GM12865 (cell line): ENCODE measurements at regions not wholly inside any gene's neighbourhood (a gene's known extent, or its start where the extent isn't known, plus 50 kb on each side); places are given as distances from the start of the nearest gene placed in this dataset.

ENCODE experiments used
- DNase-seq: peaks from one replicate; pipeline ENCODE4 v3.0.0; 2010; ENCODE audit warnings: low read depth
- H3K4me3 ChIP-seq: 2 replicates; pipeline ENCODE4 v1.5.1; 2011; ENCODE audit warnings: mild to moderate bottlenecking, low read depth, low read length, control low read depth
- TF ChIP-seq, protein P1 (sequence below): IDR thresholded peaks from 2 replicates; pipeline ENCODE4 v1.5.1; 2011; ENCODE audit warnings: low read length, control low read depth, low read depth, inconsistent platforms; ENCODE audit not compliant: insufficient read depth; ENCODE audit errors: missing control alignments

- no peak overlapping the region for H3K4me3 ChIP-seq
- no peak for DNase-seq
- TF ChIP-seq, protein P1, sequence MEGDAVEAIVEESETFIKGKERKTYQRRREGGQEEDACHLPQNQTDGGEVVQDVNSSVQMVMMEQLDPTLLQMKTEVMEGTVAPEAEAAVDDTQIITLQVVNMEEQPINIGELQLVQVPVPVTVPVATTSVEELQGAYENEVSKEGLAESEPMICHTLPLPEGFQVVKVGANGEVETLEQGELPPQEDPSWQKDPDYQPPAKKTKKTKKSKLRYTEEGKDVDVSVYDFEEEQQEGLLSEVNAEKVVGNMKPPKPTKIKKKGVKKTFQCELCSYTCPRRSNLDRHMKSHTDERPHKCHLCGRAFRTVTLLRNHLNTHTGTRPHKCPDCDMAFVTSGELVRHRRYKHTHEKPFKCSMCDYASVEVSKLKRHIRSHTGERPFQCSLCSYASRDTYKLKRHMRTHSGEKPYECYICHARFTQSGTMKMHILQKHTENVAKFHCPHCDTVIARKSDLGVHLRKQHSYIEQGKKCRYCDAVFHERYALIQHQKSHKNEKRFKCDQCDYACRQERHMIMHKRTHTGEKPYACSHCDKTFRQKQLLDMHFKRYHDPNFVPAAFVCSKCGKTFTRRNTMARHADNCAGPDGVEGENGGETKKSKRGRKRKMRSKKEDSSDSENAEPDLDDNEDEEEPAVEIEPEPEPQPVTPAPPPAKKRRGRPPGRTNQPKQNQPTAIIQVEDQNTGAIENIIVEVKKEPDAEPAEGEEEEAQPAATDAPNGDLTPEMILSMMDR, result no peak
Observed at GRCh38 chr16:48462106-48462740, 77.0 kb upstream of the SIAH1 start.

- DNase-seq, result peak; percentile 13
- no peak overlapping the region for H3K4me3 ChIP-seq
- TF ChIP-seq, protein P1, result no peak
Observed at GRCh38 chr16:48459167-48459566, 74.0 kb upstream of the SIAH1 start.

DNA sequence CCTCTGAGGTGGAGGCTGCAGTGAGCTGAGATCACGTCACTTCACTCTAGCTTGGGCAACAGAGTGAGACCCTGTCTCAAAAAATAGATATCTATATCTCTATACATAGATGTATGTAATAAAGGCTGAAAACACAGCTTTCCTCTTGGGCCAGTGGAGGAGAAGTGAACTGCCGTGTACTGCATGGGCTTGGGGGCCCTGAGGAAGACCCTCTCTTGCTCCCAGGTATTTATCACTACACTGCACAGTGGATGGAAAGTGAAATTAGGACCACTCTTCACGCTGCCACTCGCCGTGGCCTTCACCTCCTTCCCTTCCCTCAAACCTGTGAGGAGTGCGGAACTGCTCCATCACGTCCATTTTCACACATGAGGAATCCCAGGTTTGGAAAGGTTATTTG is 68.8 kb upstream of the SIAH1 start:
- no peak for DNase-seq
- H3K4me3 ChIP-seq, result no peak overlapping the region
- TF ChIP-seq, protein P1, result no peak

GRCh38 chr16:48452991-48453760 is 68.0 kb upstream of the SIAH1 start:
- TF ChIP-seq, protein P1, result no peak
- DNase-seq, result no peak
- H3K4me3 ChIP-seq, result no peak overlapping the region

- DNase-seq, result no peak
- H3K4me3 ChIP-seq, result no peak overlapping the region
- TF ChIP-seq, protein P1, result no peak
Observed at GRCh38 chr16:48451323-48451722, 66.1 kb upstream of the SIAH1 start.

GRCh38 chr16:48450367-48450766 is 65.2 kb upstream of the SIAH1 start:
- no peak for DNase-seq
- TF ChIP-seq, protein P1, result no peak

More at GRCh38 chr16:48450367-48450766, 65.2 kb upstream of the SIAH1 start:
- H3K4me3 ChIP-seq, result no peak overlapping the region
